ENCODE measurements at regions not wholly inside any gene's neighbourhood (a gene's known extent, or its start where the extent isn't known, plus 50 kb on each side); places are given as distances from the start of the nearest gene placed in this dataset.

GRCh38 chr6:6875818-6876470 lies 231.8 kb upstream of the RREB1 start:
- TF ChIP-seq POLR2A (IDR thresholded peaks at IDR 0.05) (no peak), CTCF (IDR thresholded peaks at IDR 0.05) (no peak), POLR2AphosphoS5 (IDR thresholded peaks at IDR 0.05) (no peak)
